GM23248 (cell line): ENCODE measurements at regions not wholly inside any gene's neighbourhood (a gene's known extent, or its start where the extent isn't known, plus 50 kb on each side); places are given as distances from the start of the nearest gene placed in this dataset.

ENCODE experiments used
- EZH2 ChIP-seq: fragments of 200-600 bp; sonication (generic); IDR thresholded peaks from 2 replicates; pipeline ENCODE4 v1.6.1; 2018; ENCODE audit warnings: antibody characterized with exemption, mild to moderate bottlenecking; ENCODE audit not compliant: insufficient read depth, poor library complexity, severe bottlenecking
- EZH2phosphoT487 ChIP-seq: fragments of 200-600 bp; sonication (generic); IDR thresholded peaks from 2 replicates; pipeline ENCODE4 v1.6.1; 2018; ENCODE audit warnings: antibody characterized with exemption, moderate library complexity, mild to moderate bottlenecking, low read depth; ENCODE audit not compliant: insufficient read depth

DNA sequence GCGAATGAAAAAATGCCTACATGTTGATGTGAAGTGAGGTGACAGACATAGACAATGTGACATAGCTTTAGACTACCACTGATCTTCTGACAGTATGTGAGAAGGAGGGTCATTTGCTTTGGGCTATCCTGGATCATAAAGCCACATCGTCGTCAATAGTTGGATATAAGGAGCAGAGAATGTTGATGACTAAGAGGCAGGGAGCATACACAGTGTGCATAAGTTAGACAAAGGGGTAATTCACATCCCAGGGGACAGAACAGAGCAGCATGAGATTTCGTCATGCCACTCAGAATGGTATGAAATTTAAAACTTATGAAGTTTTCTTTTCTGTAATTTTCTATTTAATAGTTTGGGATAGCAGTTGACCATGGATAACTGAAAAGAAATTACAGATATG is 403.2 kb downstream of the DSC3 start:
- TF ChIP-seq EZH2 = no peak
- TF ChIP-seq EZH2phosphoT487 = no peak
